NCI-H82 treated with DMSO at 0.1 percent for 48 hours (cell line): ENCODE measurements at regions not wholly inside any gene's neighbourhood (a gene's known extent, or its start where the extent isn't known, plus 50 kb on each side); places are given as distances from the start of the nearest gene placed in this dataset.

Experiments used
- DNase-seq: peaks from one replicate; lab custom pipeline; 2025; ENCODE audit not compliant: unreplicated experiment; lab: John Stamatoyannopoulos, UW

GRCh38 chr2:104040771-104041170 lies 813.1 kb upstream of the POU3F3 start:
- no peak for DNase-seq

- no peak for DNase-seq
Measured at GRCh38 chr2:104041351-104041750, 812.6 kb upstream of the POU3F3 start.

- DNase-seq = no peak
Measured at GRCh38 chr2:104043864-104044263, 810.1 kb upstream of the POU3F3 start.

- no peak for DNase-seq
Measured at GRCh38 chr2:104045071-104045470, 808.8 kb upstream of the POU3F3 start.

- no peak for DNase-seq
Measured at GRCh38 chr2:104046466-104046865, 807.4 kb upstream of the POU3F3 start.

GRCh38 chr2:104047516-104047915 lies 806.4 kb upstream of the POU3F3 start:
- DNase-seq = no peak

GRCh38 chr2:104049438-104049837 lies 804.5 kb upstream of the POU3F3 start:
- no peak for DNase-seq

- DNase-seq = no peak
Measured at GRCh38 chr2:104049981-104050380, 803.9 kb upstream of the POU3F3 start.

- DNase-seq = peak; percentile 27
Measured at GRCh38 chr2:104050656-104051242, 803.2 kb upstream of the POU3F3 start.

GRCh38 chr2:104051766-104052165 lies 802.1 kb upstream of the POU3F3 start:
- no peak for DNase-seq

- DNase-seq = no peak
Measured at GRCh38 chr2:104052356-104052755, 801.6 kb upstream of the POU3F3 start.

- DNase-seq = no peak
Measured at GRCh38 chr2:104056451-104056850, 797.5 kb upstream of the POU3F3 start.

GRCh38 chr2:104068665-104069064 lies 785.2 kb upstream of the POU3F3 start:
- no peak for DNase-seq

- DNase-seq = no peak
Measured at GRCh38 chr2:104077573-104077972, 776.3 kb upstream of the POU3F3 start.

GRCh38 chr2:104078431-104079157 lies 775.3 kb upstream of the POU3F3 start:
- DNase-seq = no peak

- DNase-seq = no peak
Measured at GRCh38 chr2:104088745-104089144, 765.2 kb upstream of the POU3F3 start.

GRCh38 chr2:104090407-104090806 lies 763.5 kb upstream of the POU3F3 start:
- no peak for DNase-seq

- no peak for DNase-seq
Measured at GRCh38 chr2:104091894-104092293, 762.0 kb upstream of the POU3F3 start.

- no peak for DNase-seq
Measured at GRCh38 chr2:104092886-104093285, 761.0 kb upstream of the POU3F3 start.

GRCh38 chr2:104102615-104103014 lies 751.3 kb upstream of the POU3F3 start:
- no peak for DNase-seq

- no peak for DNase-seq
Measured at GRCh38 chr2:104109356-104109755, 744.6 kb upstream of the POU3F3 start.

GRCh38 chr2:104118889-104119288 lies 735.0 kb upstream of the POU3F3 start:
- DNase-seq = no peak

GRCh38 chr2:104120171-104120570 lies 733.7 kb upstream of the POU3F3 start:
- no peak for DNase-seq
